Neutrophil (primary cell): ENCODE measurements at regions not wholly inside any gene's neighbourhood (a gene's known extent, or its start where the extent isn't known, plus 50 kb on each side); places are given as distances from the start of the nearest gene placed in this dataset.

Source experiments
- H3K27ac ChIP-seq: fragments of 200-600 bp; sonication (generic); 2 replicates; pipeline ENCODE4 v1.5.1; 2016; ENCODE audit warnings: mild to moderate bottlenecking, moderate library complexity
- H3K27me3 ChIP-seq: fragments of 200-600 bp; sonication (generic); 2 replicates; pipeline ENCODE4 v1.6.0; 2016; ENCODE audit warnings: mild to moderate bottlenecking
- H3K36me3 ChIP-seq: fragments of 200-600 bp; sonication (generic); 2 replicates; pipeline ENCODE4 v1.5.1; 2017
- H3K4me1 ChIP-seq, 2 experiments: fragments of 200-600 bp in 1 of 2; sonication (generic) in 1 of 2; 1 replicate in 1 of 2; 2 replicates in 1 of 2; pipeline versions ENCODE4 v1.5.1 to v1.6.1; 2013 to 2016; ENCODE audit warnings: low read depth in 1 of 2, low read length in 1 of 2, mild to moderate bottlenecking in 1 of 2, moderate library complexity in 1 of 2; ENCODE audit not compliant: control insufficient read depth in 1 of 2, insufficient read depth in 1 of 2
- H3K4me3 ChIP-seq, 2 experiments: fragments of 200-600 bp in 1 of 2; sonication (generic) in 1 of 2; 1 replicate in 1 of 2; 2 replicates in 1 of 2; pipeline ENCODE4 v1.5.1; 2013 to 2016; ENCODE audit warnings: low read depth in 1 of 2, low read length in 1 of 2, mild to moderate bottlenecking in 1 of 2, moderate library complexity in 1 of 2
- H3K9me3 ChIP-seq: fragments of 200-600 bp; sonication (generic); 2 replicates; pipeline ENCODE4 v1.5.1; 2016
- CTCF ChIP-seq: fragments of 200-600 bp; sonication (generic); IDR thresholded peaks from 2 replicates; pipeline ENCODE4 v1.5.1; 2016; ENCODE audit warnings: antibody characterized with exemption

DNA sequence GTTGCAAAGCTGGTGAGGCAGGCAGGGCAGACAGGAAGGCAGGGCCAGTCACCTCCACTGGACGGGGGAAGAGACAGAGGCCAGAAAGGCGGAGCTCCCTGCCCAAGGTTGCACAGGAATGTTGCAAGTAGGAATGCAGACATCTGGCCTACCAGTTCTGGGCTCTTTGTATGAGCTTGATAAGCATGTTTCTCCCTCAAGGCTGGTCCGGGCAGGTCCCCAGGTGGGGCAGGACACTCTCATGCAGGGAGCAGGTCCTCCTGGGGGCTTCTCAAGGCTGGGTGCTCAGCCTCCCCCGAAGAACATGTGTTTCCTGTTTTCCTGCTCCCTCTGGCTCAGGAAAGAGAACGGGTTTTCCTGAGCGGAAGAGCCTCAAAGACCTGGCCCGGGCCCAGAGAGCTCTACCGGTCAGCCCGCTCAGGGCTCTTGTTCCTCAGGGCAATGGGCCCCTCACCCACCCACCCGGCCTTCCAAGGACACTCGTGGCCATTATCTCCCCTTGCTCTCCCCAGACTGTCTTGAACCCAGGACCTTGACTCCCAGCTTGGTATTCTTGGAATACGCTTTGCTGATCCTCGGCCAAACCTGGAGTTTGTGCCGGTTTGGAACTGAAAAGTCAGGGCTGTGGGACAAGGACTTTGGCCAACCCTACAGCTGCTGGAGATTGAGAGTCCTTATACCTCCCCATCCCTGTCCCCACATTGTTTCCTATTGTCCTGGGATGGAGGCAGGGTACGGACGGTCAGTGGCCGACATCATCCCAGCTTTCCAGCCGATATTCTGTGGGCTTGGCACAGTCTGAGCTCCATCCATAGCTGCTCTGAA is 87.7 kb upstream of the HAAO start:
- Histone ChIP-seq H3K27me3 (no peaks in the 10 kb centered on the region), H3K9me3 (no peaks in the 10 kb centered on the region), H3K4me3 (no peak overlapping the region), H3K27ac (no peak overlapping the region), H3K36me3 (no peaks in the 10 kb centered on the region), H3K4me1 (peaks cover 10 to 11% of the 10 kb centered on the region in 2 experiments)
- TF ChIP-seq CTCF, result no peak

- Histone ChIP-seq H3K4me3 (no peak overlapping the region), H3K4me1 (peaks cover 10 to 11% of the 10 kb centered on the region in 2 experiments), H3K9me3 (no peaks in the 10 kb centered on the region), H3K36me3 (no peaks in the 10 kb centered on the region), H3K27me3 (no peaks in the 10 kb centered on the region), H3K27ac (no peak overlapping the region)
- no peak for TF ChIP-seq CTCF
Measured at GRCh38 chr2:42879121-42879705, 86.8 kb upstream of the HAAO start.

- peaks cover 10 to 11% of the 10 kb centered on the region in 2 experiments for H3K4me1 ChIP-seq
Measured at GRCh38 chr2:42878581-42878980, 86.2 kb upstream of the HAAO start.

DNA sequence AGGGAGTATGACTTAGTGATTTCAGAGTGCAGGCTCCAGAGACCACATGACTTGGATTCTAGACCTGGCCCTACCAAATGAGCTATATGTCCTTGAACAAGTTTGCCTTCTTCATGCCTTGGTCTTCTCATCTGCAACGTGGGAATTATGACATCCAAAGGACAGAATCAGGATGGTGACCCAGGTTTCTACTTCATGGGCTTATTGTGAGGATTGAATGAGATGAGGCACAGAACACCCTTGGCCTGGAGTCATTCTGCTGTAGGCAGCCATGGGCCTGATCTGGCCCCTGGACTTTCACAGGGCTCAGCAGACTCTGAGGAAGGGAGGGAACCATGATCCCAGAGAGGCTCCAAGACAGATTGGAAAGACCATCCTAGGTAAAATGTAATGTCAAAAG is 85.6 kb upstream of the HAAO start:
- no peaks in the 10 kb centered on the region for H3K27me3 ChIP-seq
- H3K4me3 ChIP-seq, result no peak overlapping the region
- H3K9me3 ChIP-seq, result no peaks in the 10 kb centered on the region
- H3K27ac ChIP-seq, result no peak overlapping the region
- no peak for TF ChIP-seq CTCF
- peaks cover 10 to 11% of the 10 kb centered on the region in 2 experiments for H3K4me1 ChIP-seq
- H3K36me3 ChIP-seq, result no peaks in the 10 kb centered on the region

More at GRCh38 chr2:42878581-42878980, 86.2 kb upstream of the HAAO start:
- H3K27ac ChIP-seq, result no peak overlapping the region
- no peak for TF ChIP-seq CTCF
- H3K4me3 ChIP-seq, result no peak overlapping the region
- no peaks in the 10 kb centered on the region for H3K36me3 ChIP-seq
- H3K27me3 ChIP-seq, result no peaks in the 10 kb centered on the region
- H3K9me3 ChIP-seq, result no peaks in the 10 kb centered on the region

DNA sequence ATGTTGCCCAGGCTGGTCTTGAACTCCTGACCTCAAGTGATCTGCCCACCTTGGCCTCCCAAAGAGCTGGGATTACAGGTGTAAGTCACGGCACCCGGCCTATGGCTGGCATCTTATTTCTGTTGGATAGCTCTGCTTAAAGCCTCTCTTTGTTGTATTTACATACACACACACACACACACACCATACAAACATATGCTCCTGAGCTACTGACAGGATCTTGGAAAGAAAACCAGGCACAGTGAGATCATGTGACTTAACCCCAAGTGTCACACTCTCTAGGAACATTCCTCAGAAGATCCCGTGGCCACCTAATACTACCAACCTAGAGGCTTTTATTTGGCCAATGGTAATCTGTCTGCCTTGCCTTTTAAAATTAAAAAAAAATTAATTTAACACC is 85.1 kb upstream of the HAAO start:
- Histone ChIP-seq H3K27ac (no peak overlapping the region), H3K9me3 (no peaks in the 10 kb centered on the region), H3K4me3 (no peak overlapping the region), H3K27me3 (no peaks in the 10 kb centered on the region), H3K36me3 (no peaks in the 10 kb centered on the region), H3K4me1 (peaks cover 13 to 15% of the 10 kb centered on the region in 2 experiments)
- no peak for TF ChIP-seq CTCF
